22Rv1 (cell line): ENCODE measurements at regions not wholly inside any gene's neighbourhood (a gene's known extent, or its start where the extent isn't known, plus 50 kb on each side); places are given as distances from the start of the nearest gene placed in this dataset.

ENCODE experiments used
- CTCF ChIP-seq: fragments of 450-650 bp; IDR thresholded peaks from 2 replicates; pipeline ENCODE4 v1.5.1; 2017; ENCODE audit warnings: mild to moderate bottlenecking
- ZFX ChIP-seq: fragments of 450-650 bp; IDR thresholded peaks from 2 replicates; pipeline ENCODE4 v1.6.1; 2017; ENCODE audit warnings: antibody characterized with exemption, borderline replicate concordance

GRCh38 chr7:17046259-17046658 lies 164.5 kb upstream of the AGR3 start:
- TF ChIP-seq CTCF (no peak), ZFX (no peak)
